Endothelial cell of umbilical vein (primary cell): ENCODE measurements at regions not wholly inside any gene's neighbourhood (a gene's known extent, or its start where the extent isn't known, plus 50 kb on each side); places are given as distances from the start of the nearest gene placed in this dataset.

Experiments used
- POLR2A ChIP-seq: IDR thresholded peaks from 2 replicates; pipeline ENCODE4 v1.6.1; 2012; ENCODE audit warnings: low read depth, mild to moderate bottlenecking, control low read depth, low read length
- POLR2AphosphoS5 ChIP-seq: IDR thresholded peaks from 2 replicates; pipeline ENCODE4 v1.6.1; 2012; ENCODE audit warnings: low read depth, mild to moderate bottlenecking, control low read depth, low read length, moderate library complexity; ENCODE audit not compliant: insufficient read depth
- TF ChIP-seq, protein P1 (sequence below), 2 donors: IDR thresholded peaks; 1 replicate in 1 of 2; 2 replicates in 1 of 2; pipeline ENCODE4 v1.5.1; 2011; ENCODE audit warnings: low read length in 2 of 2, mild to moderate bottlenecking in 2 of 2, moderate library complexity in 2 of 2, control low read depth in 1 of 2, inconsistent platforms in 1 of 2, low read depth in 1 of 2; ENCODE audit not compliant: insufficient read depth in 1 of 2; ENCODE audit errors: extremely low read depth in 1 of 2

DNA sequence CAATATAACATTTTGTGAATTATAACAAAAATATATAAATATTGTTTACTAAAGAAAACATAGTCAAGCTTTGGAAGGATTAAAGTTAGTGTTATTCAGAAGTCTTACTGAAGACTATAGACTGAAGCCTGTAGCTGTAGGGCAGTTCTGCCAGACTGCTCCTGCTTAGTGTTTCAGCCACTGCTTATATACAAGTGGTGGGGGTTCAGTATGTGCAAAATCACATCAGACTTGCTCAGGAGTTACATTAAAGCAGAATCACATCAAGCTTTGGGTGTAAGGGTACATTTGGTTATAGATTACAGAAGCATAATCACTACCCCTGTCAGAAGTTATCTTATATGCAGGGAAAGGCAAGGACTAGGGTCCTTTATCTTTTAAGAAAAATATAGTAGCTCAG, 653.8 kb downstream of the ANKRD7 start:
- TF ChIP-seq, protein P1, sequence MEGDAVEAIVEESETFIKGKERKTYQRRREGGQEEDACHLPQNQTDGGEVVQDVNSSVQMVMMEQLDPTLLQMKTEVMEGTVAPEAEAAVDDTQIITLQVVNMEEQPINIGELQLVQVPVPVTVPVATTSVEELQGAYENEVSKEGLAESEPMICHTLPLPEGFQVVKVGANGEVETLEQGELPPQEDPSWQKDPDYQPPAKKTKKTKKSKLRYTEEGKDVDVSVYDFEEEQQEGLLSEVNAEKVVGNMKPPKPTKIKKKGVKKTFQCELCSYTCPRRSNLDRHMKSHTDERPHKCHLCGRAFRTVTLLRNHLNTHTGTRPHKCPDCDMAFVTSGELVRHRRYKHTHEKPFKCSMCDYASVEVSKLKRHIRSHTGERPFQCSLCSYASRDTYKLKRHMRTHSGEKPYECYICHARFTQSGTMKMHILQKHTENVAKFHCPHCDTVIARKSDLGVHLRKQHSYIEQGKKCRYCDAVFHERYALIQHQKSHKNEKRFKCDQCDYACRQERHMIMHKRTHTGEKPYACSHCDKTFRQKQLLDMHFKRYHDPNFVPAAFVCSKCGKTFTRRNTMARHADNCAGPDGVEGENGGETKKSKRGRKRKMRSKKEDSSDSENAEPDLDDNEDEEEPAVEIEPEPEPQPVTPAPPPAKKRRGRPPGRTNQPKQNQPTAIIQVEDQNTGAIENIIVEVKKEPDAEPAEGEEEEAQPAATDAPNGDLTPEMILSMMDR (IDR thresholded peaks at IDR 0.05; ENCODE audit: extremely low read depth in 1 of 2, insufficient read depth in 1 of 2, low read depth in 1 of 2, low read length in 2 of 2): no peak
- TF ChIP-seq POLR2A (no peak), POLR2AphosphoS5 (no peak)
